HG03280 (cell line): ENCODE measurements at regions not wholly inside any gene's neighbourhood (a gene's known extent, or its start where the extent isn't known, plus 50 kb on each side); places are given as distances from the start of the nearest gene placed in this dataset.
"Not testable (repeated sequence)": the region's sequence is repeated elsewhere in the genome, so short reads cannot be mapped to it uniquely, and the experiment has no call there.

Experiments used
- ATAC-seq: cut with Tn5 transposase; IDR thresholded peaks from one replicate; pipeline ENCODE4 v1.9.1; 2021; ENCODE audit warnings: mild to moderate bottlenecking, moderate library complexity; ENCODE audit not compliant: unreplicated experiment

- ATAC-seq, result not testable (repeated sequence)
Measured at GRCh38 chrX:149420566-149420965, 84.5 kb downstream of the IDS start.

- ATAC-seq, result no peak
Measured at GRCh38 chrX:149398027-149398426, 107.1 kb downstream of the IDS start.

GRCh38 chrX:149392921-149393320 is 112.2 kb downstream of the IDS start:
- no peak for ATAC-seq

GRCh38 chrX:149383852-149384251 is 121.3 kb downstream of the IDS start:
- ATAC-seq, result no peak

DNA sequence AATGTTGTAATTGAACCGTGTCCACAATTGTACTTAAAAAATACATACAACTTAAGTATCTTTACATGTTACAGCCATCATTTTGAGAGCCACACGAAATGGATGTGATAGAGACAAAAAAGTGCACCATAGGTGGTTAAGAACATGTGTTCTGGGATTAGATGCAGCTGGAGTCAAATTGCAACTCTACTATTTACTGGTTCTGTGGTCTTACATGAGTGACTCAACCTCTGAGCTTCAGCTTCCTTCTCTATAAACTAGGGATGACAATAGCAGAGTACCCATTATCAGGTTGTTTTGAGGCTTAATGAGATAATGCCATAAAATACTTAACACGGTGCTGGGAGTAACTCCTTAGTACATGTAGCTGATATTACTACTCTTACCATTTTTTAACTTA is 130.4 kb downstream of the IDS start:
- ATAC-seq, result no peak

GRCh38 chrX:149372866-149373265 is 132.2 kb downstream of the IDS start:
- no peak for ATAC-seq

GRCh38 chrX:149371986-149372385 is 133.1 kb downstream of the IDS start:
- ATAC-seq, result no peak

DNA sequence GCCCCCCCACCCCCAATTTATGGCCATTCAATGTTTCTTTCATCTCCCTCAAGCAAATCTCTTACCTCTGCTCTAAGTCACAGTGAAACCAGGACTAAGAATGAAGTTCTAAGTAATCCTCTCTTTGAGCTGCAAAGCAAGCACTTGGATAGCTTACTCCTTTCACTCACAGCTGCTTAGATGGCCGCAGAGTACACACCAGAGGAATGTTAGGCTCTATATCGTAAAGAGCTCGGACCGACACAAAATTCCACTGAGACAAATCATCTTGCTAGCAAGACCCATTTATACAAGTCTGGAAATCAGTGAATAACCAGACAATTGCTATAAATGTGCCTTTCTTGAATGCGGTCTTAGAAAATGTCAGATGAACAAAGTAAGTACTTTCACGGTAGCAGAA is 135.0 kb downstream of the IDS start:
- no peak for ATAC-seq

DNA sequence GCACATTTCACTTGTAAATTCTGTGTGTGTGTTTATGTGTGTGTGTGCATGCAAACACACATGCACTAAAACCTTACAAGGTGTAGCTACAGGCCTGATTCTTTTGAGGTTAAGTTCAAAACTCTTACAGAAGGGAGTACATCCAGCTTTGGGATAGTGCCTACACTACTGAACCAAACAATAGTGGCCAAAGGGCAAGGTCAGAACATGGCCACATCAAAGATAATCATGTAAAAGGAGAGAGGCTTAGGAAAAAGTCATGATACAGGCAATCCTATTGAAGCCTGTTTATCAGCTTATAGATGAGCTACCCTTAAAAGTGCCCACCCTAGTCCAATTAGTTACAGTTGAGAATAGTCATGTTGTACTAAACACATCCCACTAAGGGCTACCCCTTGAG is 139.6 kb downstream of the IDS start:
- no peak for ATAC-seq

- ATAC-seq, result no peak
Measured at GRCh38 chrX:149365061-149365460, 140.0 kb downstream of the IDS start.

DNA sequence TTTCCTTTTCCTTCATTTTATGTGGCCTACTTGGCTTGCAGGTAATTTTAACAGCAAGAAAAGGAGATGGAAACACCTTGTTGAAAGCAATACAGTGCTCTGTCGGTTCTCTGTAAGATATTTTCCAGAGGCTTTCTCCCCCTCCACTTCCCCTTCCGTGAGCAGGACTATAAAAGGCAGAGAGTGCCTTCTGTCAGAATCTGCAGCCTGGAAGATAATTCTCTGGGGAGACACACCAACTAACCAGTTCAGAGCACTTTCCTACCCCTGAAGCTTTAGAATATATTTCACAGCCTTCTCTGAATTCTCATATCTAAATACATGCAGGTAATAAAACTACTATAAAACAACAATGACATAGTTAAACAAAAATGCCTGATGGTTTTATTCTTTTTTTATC is 141.1 kb downstream of the IDS start:
- no peak for ATAC-seq

DNA sequence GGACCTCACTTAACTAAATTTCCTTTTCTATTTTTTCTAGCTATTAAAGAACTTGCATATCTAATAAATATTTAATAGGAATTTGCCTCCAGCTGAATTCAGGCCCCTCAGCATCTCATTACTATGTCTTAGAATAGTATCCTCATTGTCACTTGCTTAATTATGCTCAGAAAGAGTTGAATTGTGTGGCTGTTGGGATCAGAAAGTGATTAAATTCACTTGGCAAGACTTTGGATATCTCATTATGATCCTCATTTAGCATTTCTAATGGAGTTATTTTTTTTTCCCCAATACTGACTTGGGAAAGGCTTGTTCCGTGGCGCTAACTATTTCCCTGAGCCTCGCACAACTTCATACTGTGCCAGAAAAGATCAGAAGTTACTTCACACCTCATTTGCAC is 158.8 kb downstream of the IDS start:
- ATAC-seq, result no peak

GRCh38 chrX:149322316-149322715 is 182.8 kb downstream of the IDS start:
- ATAC-seq, result no peak

DNA sequence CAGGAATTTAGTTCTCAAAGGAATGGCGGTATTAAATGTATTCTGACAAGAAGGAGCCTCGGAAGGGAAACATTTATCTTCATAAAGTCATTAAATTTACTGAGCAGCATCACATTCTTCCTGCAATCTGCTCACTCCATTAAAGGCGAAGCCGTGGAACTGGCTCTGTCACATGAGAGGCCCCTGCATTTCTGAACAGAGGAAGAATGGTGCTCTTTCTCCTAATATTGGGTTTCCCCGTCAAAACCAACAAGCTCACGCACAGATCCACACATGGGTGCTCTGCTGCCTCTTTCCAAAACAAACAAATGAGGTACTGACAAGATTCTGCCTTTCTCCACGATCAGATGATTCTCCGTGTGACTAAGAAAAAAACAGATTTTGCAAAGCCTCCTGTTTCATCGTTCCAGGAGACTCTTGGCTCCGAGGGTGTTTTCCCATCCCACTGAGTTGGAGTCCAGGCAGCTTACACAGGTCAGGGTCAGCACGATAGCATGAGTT is 191.2 kb downstream of the IDS start:
- ATAC-seq, result no peak

DNA sequence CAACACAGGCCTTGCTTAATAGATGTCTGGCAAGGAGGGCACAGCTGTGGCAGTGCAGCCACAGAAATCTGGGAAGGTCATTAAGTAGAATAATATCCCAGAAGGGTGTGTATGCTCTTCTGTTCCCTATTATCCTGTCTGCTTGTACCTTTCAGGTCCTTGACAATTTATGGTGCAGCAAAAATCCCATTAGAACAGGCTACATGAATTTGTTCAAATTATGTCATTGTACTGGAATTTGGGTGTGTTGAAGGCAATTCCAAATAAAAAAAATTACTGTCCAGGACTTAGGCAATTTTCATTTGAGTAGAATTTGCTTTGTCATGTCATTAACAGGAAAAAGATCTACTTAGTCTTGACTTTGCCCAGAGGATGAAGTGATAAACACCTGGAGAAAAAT is 192.1 kb downstream of the IDS start:
- ATAC-seq, result no peak

GRCh38 chrX:149312097-149312496 is 193.0 kb downstream of the IDS start:
- ATAC-seq, result no peak

GRCh38 chrX:149302705-149303104 is 202.4 kb downstream of the IDS start:
- ATAC-seq, result no peak

GRCh38 chrX:149298111-149298510 is 207.0 kb downstream of the IDS start:
- no peak for ATAC-seq

- no peak for ATAC-seq
Measured at GRCh38 chrX:149296092-149296491, 209.0 kb downstream of the IDS start.

DNA sequence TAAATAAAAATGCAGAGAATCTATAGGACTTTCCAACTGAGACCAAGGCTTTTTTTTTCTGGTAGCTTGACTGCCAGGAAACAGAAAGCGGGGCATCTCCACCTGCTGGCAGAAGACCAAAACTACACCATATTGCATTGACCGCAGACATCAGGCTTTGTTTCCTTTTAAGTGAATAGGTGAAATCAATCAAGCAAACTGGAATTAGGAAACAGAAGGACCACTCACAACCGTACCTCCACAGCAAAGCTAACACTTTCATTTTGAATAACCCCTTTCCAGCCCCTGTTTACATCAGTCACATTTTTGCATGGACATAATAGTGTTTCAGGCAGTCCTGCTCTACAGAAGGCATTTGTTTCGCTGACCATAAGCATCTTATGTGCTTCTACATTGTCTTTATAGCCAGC is 218.2 kb downstream of the IDS start:
- no peak for ATAC-seq

GRCh38 chrX:149284616-149285015 is 220.5 kb downstream of the IDS start:
- ATAC-seq, result no peak

DNA sequence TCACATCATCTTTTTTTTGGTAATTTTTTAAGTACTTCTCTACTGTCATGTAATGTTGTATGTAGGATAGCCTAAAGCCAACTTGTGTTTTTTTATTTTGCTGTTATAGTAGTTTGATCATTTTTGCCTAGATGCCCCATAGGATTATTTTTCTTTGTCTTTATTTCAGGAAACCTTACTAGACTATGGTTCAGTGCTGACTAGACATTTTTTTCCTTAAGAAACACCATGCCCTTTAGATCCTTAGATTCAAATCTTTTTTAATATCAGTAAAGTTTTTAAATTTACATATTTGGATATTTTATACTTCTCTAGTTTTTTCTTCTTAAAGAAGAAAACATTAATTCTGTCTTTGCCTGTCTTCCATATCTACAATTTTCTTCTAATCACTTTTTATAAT is 221.3 kb downstream of the IDS start:
- no peak for ATAC-seq

DNA sequence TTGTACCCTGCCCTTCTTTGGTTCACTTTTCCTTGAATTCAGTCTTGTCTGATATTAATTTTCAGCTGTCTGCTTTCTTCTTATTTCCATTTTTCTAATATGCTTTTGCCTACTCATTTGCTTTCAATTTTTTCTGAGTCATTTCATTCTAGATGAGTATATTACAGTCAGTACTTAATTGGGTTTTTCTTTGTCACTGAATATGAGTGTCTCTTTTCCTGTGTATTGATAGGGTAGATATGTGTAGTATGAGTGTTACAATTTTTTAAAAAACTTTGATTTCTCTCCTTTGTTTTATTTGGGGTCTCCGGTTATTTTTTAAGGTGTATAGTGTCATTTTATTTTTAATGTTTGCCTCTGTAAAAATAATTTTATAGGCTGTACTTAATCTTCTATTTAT is 222.2 kb downstream of the IDS start:
- ATAC-seq, result no peak

DNA sequence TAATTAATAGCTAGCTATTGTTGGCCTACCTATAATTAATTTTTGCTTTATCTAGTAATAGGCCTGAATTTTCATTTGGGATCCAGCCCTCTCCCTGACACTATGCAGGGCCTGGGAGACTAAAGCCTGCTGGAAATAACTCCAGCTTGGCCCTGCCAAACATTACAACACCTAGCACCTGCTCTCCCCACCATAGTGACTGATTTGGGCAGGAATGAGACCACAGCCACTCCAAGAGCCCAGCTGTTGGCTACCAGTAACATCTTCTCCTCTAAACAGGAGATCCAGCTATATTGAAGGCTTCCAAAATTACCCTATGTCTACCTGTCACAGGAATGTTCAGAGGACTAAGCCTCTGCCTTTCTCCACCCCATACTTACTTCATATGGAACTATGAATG is 225.1 kb downstream of the IDS start:
- no peak for ATAC-seq
